ENCODE measurements at regions not wholly inside any gene's neighbourhood (a gene's known extent, or its start where the extent isn't known, plus 50 kb on each side); places are given as distances from the start of the nearest gene placed in this dataset.

GRCh38 chr6:115456848-115457247 lies 603.8 kb downstream of the FRK start:
- no peak for TF ChIP-seq CTCF (IDR thresholded peaks at IDR 0.05)
- TF ChIP-seq POLR2AphosphoS5 (IDR thresholded peaks at IDR 0.05; ENCODE audit: low read depth, low read length): no peak
- TF ChIP-seq REST (IDR thresholded peaks at IDR 0.05; ENCODE audit: insufficient read depth in 1 of 2, low read depth in 2 of 2, low read length in 1 of 2): no peak
- TF ChIP-seq TCF7L2 (IDR thresholded peaks at IDR 0.05; ENCODE audit: low read depth, low read length): no peak
